Thyroid gland (tissue), 4 donors: ENCODE measurements at regions not wholly inside any gene's neighbourhood (a gene's known extent, or its start where the extent isn't known, plus 50 kb on each side); places are given as distances from the start of the nearest gene placed in this dataset.

Experiments used
- POLR2A ChIP-seq, 2 donors: fragments of 450-650 bp; IDR thresholded peaks; one replicate each; pipeline ENCODE4 v1.6.1; 2017; ENCODE audit warnings: antibody characterized with exemption in 2 of 2, mild to moderate bottlenecking in 2 of 2, moderate library complexity in 1 of 2
- TF ChIP-seq, protein P1 (sequence below), 6 experiments: fragments of 200-600 bp in 3 of 6; fragments of 450-650 bp in 3 of 6; sonication (generic) in 3 of 6; IDR thresholded peaks; one replicate each; pipeline ENCODE4 v1.5.1; 2016 to 2019; ENCODE audit warnings: antibody characterized with exemption in 6 of 6, mild to moderate bottlenecking in 2 of 6, inconsistent platforms in 1 of 6, moderate library complexity in 1 of 6

DNA sequence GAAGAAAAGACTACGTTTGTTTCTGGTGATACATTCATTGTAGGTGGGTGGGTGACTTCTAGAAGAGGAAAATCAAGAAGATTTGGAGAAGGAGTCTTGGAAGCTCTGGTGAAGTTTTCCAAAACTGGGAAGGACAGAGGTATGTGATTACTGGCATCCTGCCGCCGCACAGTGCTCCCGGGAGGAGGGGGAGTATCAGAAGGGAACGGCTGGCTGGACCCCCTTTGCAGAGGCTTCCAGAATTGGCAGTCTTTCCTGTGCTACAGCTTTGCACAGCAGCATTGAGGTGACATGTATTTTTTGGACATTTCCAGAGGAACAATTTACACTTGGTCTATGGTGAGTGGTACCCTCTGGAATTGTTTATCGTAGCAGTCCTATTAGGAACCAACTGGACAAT, 75.7 kb upstream of the EOMES start:
- no peak for TF ChIP-seq POLR2A (IDR thresholded peaks at IDR 0.05)
- TF ChIP-seq, protein P1, sequence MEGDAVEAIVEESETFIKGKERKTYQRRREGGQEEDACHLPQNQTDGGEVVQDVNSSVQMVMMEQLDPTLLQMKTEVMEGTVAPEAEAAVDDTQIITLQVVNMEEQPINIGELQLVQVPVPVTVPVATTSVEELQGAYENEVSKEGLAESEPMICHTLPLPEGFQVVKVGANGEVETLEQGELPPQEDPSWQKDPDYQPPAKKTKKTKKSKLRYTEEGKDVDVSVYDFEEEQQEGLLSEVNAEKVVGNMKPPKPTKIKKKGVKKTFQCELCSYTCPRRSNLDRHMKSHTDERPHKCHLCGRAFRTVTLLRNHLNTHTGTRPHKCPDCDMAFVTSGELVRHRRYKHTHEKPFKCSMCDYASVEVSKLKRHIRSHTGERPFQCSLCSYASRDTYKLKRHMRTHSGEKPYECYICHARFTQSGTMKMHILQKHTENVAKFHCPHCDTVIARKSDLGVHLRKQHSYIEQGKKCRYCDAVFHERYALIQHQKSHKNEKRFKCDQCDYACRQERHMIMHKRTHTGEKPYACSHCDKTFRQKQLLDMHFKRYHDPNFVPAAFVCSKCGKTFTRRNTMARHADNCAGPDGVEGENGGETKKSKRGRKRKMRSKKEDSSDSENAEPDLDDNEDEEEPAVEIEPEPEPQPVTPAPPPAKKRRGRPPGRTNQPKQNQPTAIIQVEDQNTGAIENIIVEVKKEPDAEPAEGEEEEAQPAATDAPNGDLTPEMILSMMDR (IDR thresholded peaks at IDR 0.05), result no peak
